SK-N-SH treated with all-trans-retinoic acid at 6 μM for 48 hours (cell line): ENCODE measurements at regions not wholly inside any gene's neighbourhood (a gene's known extent, or its start where the extent isn't known, plus 50 kb on each side); places are given as distances from the start of the nearest gene placed in this dataset.

Experiments used
- ARNTL ChIP-seq: fragments of 450-650 bp; formaldehyde crosslinking; IDR thresholded peaks from 2 replicates; pipeline ENCODE4 v1.5.0; 2020; ENCODE audit warnings: low read depth, mild to moderate bottlenecking, moderate library complexity, borderline replicate concordance
- BACH2 ChIP-seq: fragments of 250-450 bp; sonication (Bioruptor Pico); IDR thresholded peaks from 2 replicates; pipeline ENCODE4 v1.9.0; 2021; ENCODE audit warnings: mild to moderate bottlenecking, borderline replicate concordance
- CSDC2 ChIP-seq: fragments of 250-450 bp; sonication (Bioruptor Pico); IDR thresholded peaks from 2 replicates; pipeline ENCODE4 v1.5.0; 2020; ENCODE audit warnings: mild to moderate bottlenecking, moderate library complexity
- ESRRG ChIP-seq: fragments of 250-450 bp; sonication (Bioruptor Pico); IDR thresholded peaks from 2 replicates; pipeline ENCODE4 v1.6.1; 2021; ENCODE audit warnings: mild to moderate bottlenecking
- OSR1 ChIP-seq: fragments of 250-450 bp; sonication (Bioruptor Pico); IDR thresholded peaks from 2 replicates; pipeline ENCODE4 v1.8.0; 2022; ENCODE audit warnings: moderate library complexity, mild to moderate bottlenecking, inconsistent platforms
- PATZ1 ChIP-seq: fragments of 250-450 bp; sonication (Bioruptor Pico); IDR thresholded peaks from 2 replicates; pipeline ENCODE4 v1.8.0; 2020; ENCODE audit warnings: mild to moderate bottlenecking, moderate library complexity, borderline replicate concordance
- PPARA ChIP-seq: fragments of 250-450 bp; sonication (Bioruptor Pico); IDR thresholded peaks from 2 replicates; pipeline ENCODE4 v1.5.0; 2020; ENCODE audit warnings: mild to moderate bottlenecking, borderline replicate concordance
- RARB ChIP-seq: fragments of 250-450 bp; sonication (Bioruptor Pico); IDR thresholded peaks from 2 replicates; pipeline ENCODE4 v1.8.0; 2021; ENCODE audit warnings: mild to moderate bottlenecking, moderate library complexity
- TSHZ2 ChIP-seq: fragments of 250-450 bp; sonication (Bioruptor Pico); IDR thresholded peaks from 2 replicates; pipeline ENCODE4 v1.5.0; 2020; ENCODE audit warnings: mild to moderate bottlenecking, moderate library complexity
- ZFP3 ChIP-seq: fragments of 250-450 bp; sonication (Bioruptor Pico); IDR thresholded peaks from 2 replicates; pipeline ENCODE4 v1.5.0; 2020; ENCODE audit warnings: mild to moderate bottlenecking, moderate library complexity
- ZFP30 ChIP-seq: fragments of 450-650 bp; formaldehyde crosslinking; IDR thresholded peaks from 2 replicates; pipeline ENCODE4 v1.5.0; 2022; ENCODE audit warnings: mild to moderate bottlenecking, moderate library complexity

GRCh38 chr17:22510504-22510903 lies 818.2 kb downstream of the KCNJ18 start:
- TF ChIP-seq ZFP3 (no peak), TSHZ2 (no peak), ZFP30 (CRISPR knock-in tag) (no peak), PATZ1 (CRISPR knock-in tag) (no peak), ESRRG (no peak), ARNTL (CRISPR knock-in tag) (no peak), OSR1 (CRISPR knock-in tag) (no peak), RARB (no peak), BACH2 (CRISPR knock-in tag) (no peak), CSDC2 (CRISPR knock-in tag) (no peak), PPARA (CRISPR knock-in tag) (no peak)
